SK-N-MC (cell line): ENCODE measurements at regions not wholly inside any gene's neighbourhood (a gene's known extent, or its start where the extent isn't known, plus 50 kb on each side); places are given as distances from the start of the nearest gene placed in this dataset.

ENCODE experiments used
- EZH2 ChIP-seq: fragments of 200-600 bp; sonication (generic); IDR thresholded peaks from one replicate; pipeline ENCODE4 v1.6.1; 2017; ENCODE audit warnings: antibody characterized with exemption
- POLR2AphosphoS5 ChIP-seq: IDR thresholded peaks from 2 replicates; pipeline ENCODE4 v1.6.1; 2012; ENCODE audit warnings: mild to moderate bottlenecking, low read depth, low read length, borderline replicate concordance

DNA sequence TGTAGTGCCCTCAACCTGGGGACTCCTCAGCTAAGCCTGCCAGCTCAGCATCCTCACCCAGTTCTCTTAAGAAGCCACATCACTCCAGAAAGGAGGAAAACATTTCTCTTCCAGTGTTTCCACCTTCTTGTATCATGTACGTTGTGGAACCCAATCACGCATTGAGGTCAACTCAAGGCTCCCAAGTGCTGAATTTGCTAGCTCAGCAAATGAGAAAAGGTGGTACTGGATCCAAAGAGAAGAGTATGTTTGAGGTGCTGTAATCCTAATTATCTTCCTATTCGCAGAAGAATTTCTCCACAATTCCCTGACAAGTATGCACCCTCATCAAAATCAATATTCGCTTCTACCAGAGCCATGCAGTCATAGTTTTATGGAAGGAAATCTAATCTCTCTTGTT lies 335.0 kb upstream of the C16orf82 start:
- TF ChIP-seq POLR2AphosphoS5 (no peak), EZH2 (no peak)
